ENCODE measurements at regions not wholly inside any gene's neighbourhood (a gene's known extent, or its start where the extent isn't known, plus 50 kb on each side); places are given as distances from the start of the nearest gene placed in this dataset.

- ATAC-seq (ENCODE audit: insufficient read depth, low read depth) (no peak), DNase-seq (no peak)
- TF ChIP-seq CTCF (IDR thresholded peaks at IDR 0.05; ENCODE audit: borderline replicate concordance, extremely low read depth, low read length, poor library complexity, severe bottlenecking) (no peak), EZH2 (IDR thresholded peaks at IDR 0.05; ENCODE audit: borderline replicate concordance, low read depth, low read length, severe bottlenecking) (no peak)
- Histone ChIP-seq H3K27ac (ENCODE audit: low read length) (no peak overlapping the region), H3K36me3 (ENCODE audit: insufficient read depth, low read length) (no peaks in the 10 kb centered on the region), H4K20me1 (ENCODE audit: insufficient read depth, low read length) (no peaks in the 10 kb centered on the region), H3K9me3 (ENCODE audit: insufficient read depth, low read length, severe bottlenecking) (no peaks in the 10 kb centered on the region), H3K4me1 (ENCODE audit: insufficient read depth, low read length) (peaks cover 2% of the 10 kb centered on the region), H2AFZ (ENCODE audit: low read depth, low read length) (no peak overlapping the region), H3K9ac (ENCODE audit: low read depth, low read length) (no peak overlapping the region), H3K79me2 (ENCODE audit: insufficient read depth, low read length) (no peaks in the 10 kb centered on the region), H3K4me3 (ENCODE audit: low read depth in 1 of 2, low read length in 2 of 2) (no peak overlapping the region), H3K27me3 (ENCODE audit: insufficient read depth, low read length, poor library complexity) (no peaks in the 10 kb centered on the region), H3K4me2 (ENCODE audit: insufficient read depth, low read length) (no peak overlapping the region)
Measured at GRCh38 chr2:12424809-12425208, 291.9 kb upstream of the TRIB2 start.

DNA sequence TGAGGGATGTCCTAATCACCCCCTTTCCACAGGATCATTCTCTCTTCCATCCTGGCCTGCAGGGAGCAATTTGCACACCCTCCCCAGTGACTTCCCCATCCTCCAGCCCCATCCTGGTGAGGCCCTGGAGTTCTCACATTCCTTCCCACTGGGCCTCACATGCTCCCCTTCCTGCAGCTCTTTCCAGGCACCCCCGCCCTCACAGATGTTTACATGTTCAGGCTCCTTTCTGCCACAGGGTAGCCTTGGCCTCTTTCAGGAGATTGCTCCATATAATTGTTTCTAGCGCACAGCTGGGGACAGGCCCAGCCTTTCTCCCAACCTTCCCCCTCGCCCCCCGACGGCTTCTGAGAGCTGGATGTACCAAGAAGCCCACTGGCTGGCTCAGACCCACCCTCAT, 288.4 kb upstream of the TRIB2 start:
- Histone ChIP-seq H4K20me1 (ENCODE audit: insufficient read depth, low read length) (no peaks in the 10 kb centered on the region), H3K79me2 (ENCODE audit: insufficient read depth, low read length) (no peaks in the 10 kb centered on the region), H3K36me3 (ENCODE audit: insufficient read depth, low read length) (no peaks in the 10 kb centered on the region), H3K4me3 (ENCODE audit: low read depth in 1 of 2, low read length in 2 of 2) (no peak overlapping the region), H3K9me3 (ENCODE audit: insufficient read depth, low read length, severe bottlenecking) (no peaks in the 10 kb centered on the region), H2AFZ (ENCODE audit: low read depth, low read length) (no peak overlapping the region), H3K9ac (ENCODE audit: low read depth, low read length) (no peak overlapping the region), H3K4me2 (ENCODE audit: insufficient read depth, low read length) (no peak overlapping the region), H3K4me1 (ENCODE audit: insufficient read depth, low read length) (no peaks in the 10 kb centered on the region), H3K27ac (ENCODE audit: low read length) (no peak overlapping the region), H3K27me3 (ENCODE audit: insufficient read depth, low read length, poor library complexity) (no peaks in the 10 kb centered on the region)
- ATAC-seq (ENCODE audit: insufficient read depth, low read depth) (no peak), DNase-seq (no peak)
- TF ChIP-seq CTCF (IDR thresholded peaks at IDR 0.05; ENCODE audit: borderline replicate concordance, extremely low read depth, low read length, poor library complexity, severe bottlenecking), result no peak
- no peak for TF ChIP-seq EZH2 (IDR thresholded peaks at IDR 0.05; ENCODE audit: borderline replicate concordance, low read depth, low read length, severe bottlenecking)

DNA sequence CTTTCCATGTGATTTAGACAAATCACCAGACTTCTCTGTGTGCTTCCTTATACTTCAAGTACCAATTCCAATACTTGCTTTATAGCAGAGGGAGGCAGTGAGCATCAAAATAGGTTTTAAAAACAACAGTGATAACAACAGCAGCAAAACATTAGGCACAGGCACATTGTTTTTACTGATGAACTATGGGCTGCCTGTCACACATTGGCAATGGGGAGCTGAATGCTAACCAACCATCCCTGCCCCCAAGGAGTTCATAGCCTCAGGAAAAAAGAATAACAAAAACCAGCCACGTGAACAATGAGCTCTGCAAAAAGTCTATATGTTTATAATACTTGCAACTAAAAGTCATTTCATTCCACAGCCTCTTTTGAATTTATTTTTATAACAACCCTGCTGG, 287.9 kb upstream of the TRIB2 start:
- Histone ChIP-seq H3K36me3 (ENCODE audit: insufficient read depth, low read length) (no peaks in the 10 kb centered on the region), H3K27ac (ENCODE audit: low read length) (no peak overlapping the region), H3K4me3 (ENCODE audit: low read depth in 1 of 2, low read length in 2 of 2) (no peak overlapping the region), H3K9ac (ENCODE audit: low read depth, low read length) (no peak overlapping the region), H3K4me2 (ENCODE audit: insufficient read depth, low read length) (no peak overlapping the region), H3K27me3 (ENCODE audit: insufficient read depth, low read length, poor library complexity) (no peaks in the 10 kb centered on the region), H3K4me1 (ENCODE audit: insufficient read depth, low read length) (no peaks in the 10 kb centered on the region), H2AFZ (ENCODE audit: low read depth, low read length) (no peak overlapping the region), H3K9me3 (ENCODE audit: insufficient read depth, low read length, severe bottlenecking) (no peaks in the 10 kb centered on the region), H3K79me2 (ENCODE audit: insufficient read depth, low read length) (no peaks in the 10 kb centered on the region), H4K20me1 (ENCODE audit: insufficient read depth, low read length) (no peaks in the 10 kb centered on the region)
- no peak for DNase-seq
- no peak for ATAC-seq (ENCODE audit: insufficient read depth, low read depth)
- no peak for TF ChIP-seq CTCF (IDR thresholded peaks at IDR 0.05; ENCODE audit: borderline replicate concordance, extremely low read depth, low read length, poor library complexity, severe bottlenecking)
- no peak for TF ChIP-seq EZH2 (IDR thresholded peaks at IDR 0.05; ENCODE audit: borderline replicate concordance, low read depth, low read length, severe bottlenecking)
